ENCODE measurements at regions not wholly inside any gene's neighbourhood (a gene's known extent, or its start where the extent isn't known, plus 50 kb on each side); places are given as distances from the start of the nearest gene placed in this dataset.

GRCh38 chr2:155389224-155389623, 690.7 kb downstream of the KCNJ3 start:
- no peak for DNase-seq (ENCODE audit: low read depth, low spot score)
- FAIRE-seq: no peak
- Histone ChIP-seq H3K4me1 (ENCODE audit: control insufficient read depth, extremely low read depth, insufficient read depth, low read length) (peaks cover 3% of the 10 kb centered on the region), H3K27ac (ENCODE audit: insufficient read depth, low read depth, low read length) (no peak overlapping the region), H4K20me1 (replicated peaks; ENCODE audit: control insufficient read depth, extremely low read depth, insufficient read depth, low read length) (no peaks in the 10 kb centered on the region), H3K79me2 (ENCODE audit: control insufficient read depth, insufficient read depth, low read length) (no peaks in the 10 kb centered on the region), H3K9me1 (replicated peaks; ENCODE audit: control insufficient read depth, extremely low read depth, insufficient read depth, low read length) (no peaks in the 10 kb centered on the region), H3K4me3 (replicated peaks in 1 of 3; ENCODE audit: insufficient read depth in 1 of 3, low read depth in 1 of 3, low read length in 3 of 3) (no peak overlapping the region), H3K27me3 (ENCODE audit: control insufficient read depth in 2 of 2, insufficient read depth in 2 of 2, low read length in 2 of 2) (no peaks in the 10 kb centered on the region), H3K9me3 (replicated peaks; ENCODE audit: control insufficient read depth, insufficient read depth, low read length) (no peaks in the 10 kb centered on the region), H3K36me3 (ENCODE audit: control insufficient read depth in 2 of 2, extremely low read depth in 1 of 2, insufficient read depth in 2 of 2, low read length in 2 of 2) (no peaks in the 10 kb centered on the region), H3K4me2 (ENCODE audit: insufficient read depth, low read length) (no peak overlapping the region), H3K9ac (replicated peaks; ENCODE audit: extremely low read depth, insufficient read depth, low read length) (no peak overlapping the region), H2AFZ (ENCODE audit: low read depth, low read length) (no peak overlapping the region)
- no TSS peak for BruUV-seq (replicated peaks)
- dilution Hi-C loops (cut with MboI; ENCODE audit: extremely low pct_ligation_motif_present, low sequenced_read_pairs) (no loop called here), intact Hi-C loops (cut with micrococcal nuclease) (no loop called here)
- ChIA-PET POLR2A (no interaction called here), CTCF (interaction anchor here (1.8 kb wide), 1 partner anchor 12 kb away, joined by 5 read pairs; no protein-coding TSS in a partner anchor)
- TF ChIP-seq MYC (IDR thresholded peaks at IDR 0.05; ENCODE audit: low read depth, low read length) (no peak), JUN (IDR thresholded peaks at IDR 0.05; ENCODE audit: borderline replicate concordance, insufficient read depth, insufficient read length, low read depth) (no peak), GATA2 (IDR thresholded peaks at IDR 0.05; ENCODE audit: insufficient read depth, insufficient read length, low read depth, low read length) (no peak), EZH2 (IDR thresholded peaks at IDR 0.05; ENCODE audit: borderline replicate concordance, low read depth, low read length, severe bottlenecking) (no peak), FOS (IDR thresholded peaks at IDR 0.05; ENCODE audit: borderline replicate concordance, insufficient read depth, low read length) (no peak), MAX (IDR thresholded peaks at IDR 0.05; ENCODE audit: insufficient read depth, insufficient read length) (no peak), POLR2A (IDR thresholded peaks at IDR 0.05; ENCODE audit: low read depth, low read length) (no peak)

- FAIRE-seq (no peak), DNase-seq (ENCODE audit: low read depth, low spot score) (no peak)
- dilution Hi-C loops (cut with MboI; ENCODE audit: extremely low pct_ligation_motif_present, low sequenced_read_pairs) (no loop called here), intact Hi-C loops (cut with micrococcal nuclease) (no loop called here)
- H3K36me3 ChIP-seq (ENCODE audit: control insufficient read depth in 2 of 2, extremely low read depth in 1 of 2, insufficient read depth in 2 of 2, low read length in 2 of 2): no peaks in the 10 kb centered on the region
- H3K4me3 ChIP-seq (replicated peaks in 1 of 3; ENCODE audit: insufficient read depth in 1 of 3, low read depth in 1 of 3, low read length in 3 of 3): no peak overlapping the region
- no peak overlapping the region for H3K9ac ChIP-seq (replicated peaks; ENCODE audit: extremely low read depth, insufficient read depth, low read length)
- no peaks in the 10 kb centered on the region for H3K9me1 ChIP-seq (replicated peaks; ENCODE audit: control insufficient read depth, extremely low read depth, insufficient read depth, low read length)
- no peak overlapping the region for H3K4me2 ChIP-seq (ENCODE audit: insufficient read depth, low read length)
- CTCF ChIA-PET: no interaction called here
- POLR2A ChIA-PET: no interaction called here
- peaks cover 7% of the 10 kb centered on the region for H3K4me1 ChIP-seq (ENCODE audit: control insufficient read depth, extremely low read depth, insufficient read depth, low read length)
- H3K27me3 ChIP-seq (ENCODE audit: control insufficient read depth in 2 of 2, insufficient read depth in 2 of 2, low read length in 2 of 2): no peaks in the 10 kb centered on the region
- H3K79me2 ChIP-seq (ENCODE audit: control insufficient read depth, insufficient read depth, low read length): no peaks in the 10 kb centered on the region
- no peaks in the 10 kb centered on the region for H4K20me1 ChIP-seq (replicated peaks; ENCODE audit: control insufficient read depth, extremely low read depth, insufficient read depth, low read length)
- H2AFZ ChIP-seq (ENCODE audit: low read depth, low read length): no peak overlapping the region
- TF ChIP-seq POLR2AphosphoS5 (IDR thresholded peaks at IDR 0.05; ENCODE audit: insufficient read depth, low read depth, low read length): no peak
- no peak for TF ChIP-seq JUN (IDR thresholded peaks at IDR 0.05; ENCODE audit: borderline replicate concordance, insufficient read depth, insufficient read length, low read depth)
- no peak for TF ChIP-seq MYC (IDR thresholded peaks at IDR 0.05; ENCODE audit: low read depth, low read length)
- TF ChIP-seq MAX (IDR thresholded peaks at IDR 0.05; ENCODE audit: insufficient read depth, insufficient read length): no peak
- no peak for TF ChIP-seq FOS (IDR thresholded peaks at IDR 0.05; ENCODE audit: borderline replicate concordance, insufficient read depth, low read length)
- no peak for TF ChIP-seq POLR2A (IDR thresholded peaks at IDR 0.05; ENCODE audit: low read depth, low read length)
- TF ChIP-seq CTCF (IDR thresholded peaks at IDR 0.05; ENCODE audit: extremely low read depth in 1 of 2, insufficient read depth in 1 of 2, low read depth in 1 of 2, low read length in 2 of 2): no peak
- no peak for TF ChIP-seq GATA2 (IDR thresholded peaks at IDR 0.05; ENCODE audit: insufficient read depth, insufficient read length, low read depth, low read length)
- no peak for TF ChIP-seq EZH2 (IDR thresholded peaks at IDR 0.05; ENCODE audit: borderline replicate concordance, low read depth, low read length, severe bottlenecking)
- BruUV-seq (replicated peaks): no TSS peak
- H3K27ac ChIP-seq (ENCODE audit: insufficient read depth, low read depth, low read length): no peak overlapping the region
- H3K9me3 ChIP-seq (replicated peaks; ENCODE audit: control insufficient read depth, insufficient read depth, low read length): no peaks in the 10 kb centered on the region
Measured at GRCh38 chr2:155384555-155385123, 686.1 kb downstream of the KCNJ3 start.
